H9 (cell line): ENCODE measurements at regions not wholly inside any gene's neighbourhood (a gene's known extent, or its start where the extent isn't known, plus 50 kb on each side); places are given as distances from the start of the nearest gene placed in this dataset.

ENCODE experiments used
- DNase-seq: peaks from one replicate; pipeline ENCODE4 v3.0.0-alpha.2; 2017
- H2AFZ ChIP-seq: one replicate; pipeline ENCODE4 v1.6.1; 2013; ENCODE audit warnings: mild to moderate bottlenecking, low read length, control low read depth, moderate library complexity
- H2AK5ac ChIP-seq: 2 replicates; pipeline ENCODE4 v1.6.1; 2013; ENCODE audit warnings: low read length, control low read depth, mixed read lengths; ENCODE audit not compliant: insufficient read length
- H2BK120ac ChIP-seq: one replicate; pipeline ENCODE4 v1.6.1; 2013; ENCODE audit warnings: low read depth, mild to moderate bottlenecking, low read length, control low read depth, inconsistent platforms; ENCODE audit not compliant: poor library complexity, severe bottlenecking
- H2BK12ac ChIP-seq: 2 replicates; pipeline ENCODE4 v1.6.1; 2013; ENCODE audit warnings: low read length, control low read depth, mixed read lengths, low read depth; ENCODE audit not compliant: insufficient read length
- H2BK15ac ChIP-seq: 2 replicates; pipeline ENCODE4 v1.6.1; 2013; ENCODE audit warnings: low read depth, low read length, control low read depth
- H2BK20ac ChIP-seq: one replicate; pipeline ENCODE4 v1.6.1; 2013; ENCODE audit warnings: low read depth, mild to moderate bottlenecking, low read length, control low read depth, inconsistent platforms; ENCODE audit not compliant: poor library complexity, severe bottlenecking
- H2BK5ac ChIP-seq: 2 replicates; pipeline ENCODE4 v1.6.1; 2013; ENCODE audit warnings: low read length, control low read depth, mixed read lengths; ENCODE audit not compliant: insufficient read length
- H3K14ac ChIP-seq: 2 replicates; pipeline ENCODE4 v1.6.1; 2013; ENCODE audit warnings: low read length, control low read depth; ENCODE audit not compliant: insufficient read depth
- H3K18ac ChIP-seq: 2 replicates; pipeline ENCODE4 v1.6.1; 2013; ENCODE audit warnings: low read depth, mild to moderate bottlenecking, mixed read lengths, low read length, control low read depth; ENCODE audit not compliant: insufficient read length
- H3K23ac ChIP-seq: 2 replicates; pipeline ENCODE4 v1.6.1; 2013; ENCODE audit warnings: low read length, control low read depth, mixed read lengths, low read depth; ENCODE audit not compliant: insufficient read length
- H3K23me2 ChIP-seq: 2 replicates; pipeline ENCODE4 v1.6.1; 2013; ENCODE audit warnings: low read depth, mild to moderate bottlenecking, mixed read lengths, low read length, control low read depth; ENCODE audit not compliant: insufficient read length, poor library complexity, severe bottlenecking
- H3K27ac ChIP-seq: 2 replicates; pipeline ENCODE4 v1.5.1; 2013; ENCODE audit warnings: low read length, control low read depth, mixed read lengths, low read depth; ENCODE audit not compliant: insufficient read length
- H3K27me3 ChIP-seq: 2 replicates; pipeline ENCODE4 v1.6.1; 2013; ENCODE audit warnings: low read length, control low read depth, inconsistent platforms; ENCODE audit not compliant: insufficient read depth
- H3K4ac ChIP-seq: 2 replicates; pipeline ENCODE4 v1.6.1; 2013; ENCODE audit warnings: low read depth, mild to moderate bottlenecking, control low read depth, inconsistent platforms, low read length, moderate library complexity
- H3K4me1 ChIP-seq: 2 replicates; pipeline ENCODE4 v1.6.1; 2013; ENCODE audit warnings: low read length, control low read depth, inconsistent platforms; ENCODE audit not compliant: insufficient read depth
- H3K4me2 ChIP-seq: 2 replicates; pipeline ENCODE4 v1.6.1; 2013; ENCODE audit warnings: low read length, control low read depth, mixed read lengths; ENCODE audit not compliant: insufficient read length, insufficient read depth
- H3K56ac ChIP-seq: 2 replicates; pipeline ENCODE4 v1.6.1; 2013; ENCODE audit warnings: low read depth, mild to moderate bottlenecking, mixed read lengths, low read length, control low read depth; ENCODE audit not compliant: insufficient read length
- H3K79me1 ChIP-seq: 2 replicates; pipeline ENCODE4 v1.6.1; 2013; ENCODE audit warnings: low read depth, mild to moderate bottlenecking, moderate library complexity, low read length, control low read depth, inconsistent platforms; ENCODE audit not compliant: insufficient read depth, poor library complexity, severe bottlenecking
- H3K79me2 ChIP-seq: 2 replicates; pipeline ENCODE4 v1.6.1; 2013; ENCODE audit warnings: low read length, control low read depth, inconsistent platforms; ENCODE audit not compliant: insufficient read depth
- H3K9ac ChIP-seq: 2 replicates; pipeline ENCODE4 v1.6.1; 2013; ENCODE audit warnings: low read length, control low read depth, mixed read lengths; ENCODE audit not compliant: insufficient read length; ENCODE audit errors: extremely low read depth
- H3K9me3 ChIP-seq: one replicate; pipeline ENCODE4 v1.6.1; 2013; ENCODE audit warnings: low read depth, low read length, inconsistent platforms; ENCODE audit not compliant: control insufficient read depth
- H3T11ph ChIP-seq: one replicate; pipeline ENCODE4 v1.6.1; 2013; ENCODE audit warnings: mild to moderate bottlenecking, low read length, control low read depth, inconsistent platforms
- H4K20me1 ChIP-seq: one replicate; pipeline ENCODE4 v1.6.1; 2013; ENCODE audit not compliant: control insufficient read depth, insufficient read length, insufficient read depth
- H4K5ac ChIP-seq: 2 replicates; pipeline ENCODE4 v1.6.1; 2013; ENCODE audit warnings: low read depth, mild to moderate bottlenecking, mixed read lengths, low read length, control low read depth; ENCODE audit not compliant: insufficient read length
- H4K8ac ChIP-seq: replicated peaks from 2 replicates; pipeline ENCODE4 v1.6.1; 2013; ENCODE audit warnings: low read length, control low read depth, mixed read lengths, low read depth; ENCODE audit not compliant: insufficient read length
- H4K91ac ChIP-seq: 2 replicates; pipeline ENCODE4 v1.6.1; 2013; ENCODE audit warnings: low read depth, mild to moderate bottlenecking, moderate library complexity, mixed read lengths, low read length, control low read depth; ENCODE audit not compliant: insufficient read length
- H3K27ac Mint-ChIP-seq, 3 experiments: 2 replicates in 2 of 3; 3 replicates in 1 of 3; pipeline ENCODE4 v1.8.0; 2020 to 2021; ENCODE audit warnings: mixed read lengths in 3 of 3, mild to moderate bottlenecking in 1 of 3, moderate library complexity in 1 of 3
- H3K27me3 Mint-ChIP-seq: 2 replicates; pipeline ENCODE4 v1.8.0; 2021; ENCODE audit warnings: low read depth, mild to moderate bottlenecking, moderate library complexity, mixed read lengths
- H3K36me3 Mint-ChIP-seq, 3 experiments: 2 replicates in 2 of 3; 3 replicates in 1 of 3; pipeline ENCODE4 v1.8.0; 2020 to 2021; ENCODE audit warnings: low read depth in 3 of 3, mixed read lengths in 3 of 3; ENCODE audit not compliant: insufficient read depth in 1 of 3
- H3K4me1 Mint-ChIP-seq, 2 experiments: 2 replicates each; pipeline ENCODE4 v1.8.0; 2020; ENCODE audit warnings: mixed read lengths in 2 of 2
- H3K4me3 Mint-ChIP-seq, 2 experiments: 2 replicates in 1 of 2; 3 replicates in 1 of 2; pipeline ENCODE4 v1.8.0; 2020 to 2021; ENCODE audit warnings: mild to moderate bottlenecking in 2 of 2, mixed read lengths in 2 of 2, moderate library complexity in 1 of 2
- H3K9me3 Mint-ChIP-seq, 2 experiments: 2 replicates in 1 of 2; 3 replicates in 1 of 2; pipeline ENCODE4 v1.8.0; 2020; ENCODE audit warnings: mild to moderate bottlenecking in 2 of 2, mixed read lengths in 2 of 2, moderate library complexity in 1 of 2
- WGBS: extraction: QIAGEN DNeasy Blood & Tissue Kit; methylation state at CpG from one replicate; pipeline ENCODE4 v1.1.7; 2013; ENCODE audit warnings: missing lambda C conversion rate, low lambda C conversion rate, mixed read lengths; ENCODE audit not compliant: insufficient read length; ENCODE audit errors: extremely low coverage; 5-methylcytosine and 5-hydroxymethylcytosine counted together
- TF ChIP-seq, protein P1 (sequence below): fragments of 200-600 bp; sonication (generic); conservative IDR thresholded peaks from 3 replicates; pipeline ENCODE4 v1.8.0; 2021; ENCODE audit warnings: antibody characterized with exemption, mild to moderate bottlenecking

- H3K36me3 Mint-ChIP-seq: peaks cover 0 to 24% (median 13%) of the 10 kb centered on the region in 3 experiments; a peak in 6 of 7 replicates
- peaks cover 20 to 21% of the 10 kb centered on the region in 2 experiments for H3K9me3 Mint-ChIP-seq
- Histone ChIP-seq H3K79me1 (no peaks in the 10 kb centered on the region), H4K20me1 (no peaks in the 10 kb centered on the region), H3K23ac (no peak overlapping the region), H4K8ac (no peak overlapping the region), H4K91ac (no peak overlapping the region), H3K14ac (no peak overlapping the region), H3T11ph (no peak overlapping the region), H3K23me2 (no peaks in the 10 kb centered on the region), H2BK20ac (no peak overlapping the region), H2BK120ac (no peak overlapping the region), H2BK5ac (no peak overlapping the region), H3K4me1 (no peaks in the 10 kb centered on the region), H3K18ac (no peak overlapping the region), H3K9me3 (no peaks in the 10 kb centered on the region), H3K27me3 (no peaks in the 10 kb centered on the region), H3K9ac (no peak overlapping the region), H3K4ac (no peak overlapping the region), H3K27ac (no peak overlapping the region), H3K79me2 (no peaks in the 10 kb centered on the region), H3K4me2 (no peak overlapping the region), H4K5ac (no peak overlapping the region), H2AK5ac (no peak overlapping the region), H2AFZ (no peak overlapping the region), H2BK12ac (no peak overlapping the region), H3K56ac (no peak overlapping the region), H2BK15ac (no peak overlapping the region)
- no peaks in the 10 kb centered on the region for H3K27me3 Mint-ChIP-seq
- TF ChIP-seq, protein P1, sequence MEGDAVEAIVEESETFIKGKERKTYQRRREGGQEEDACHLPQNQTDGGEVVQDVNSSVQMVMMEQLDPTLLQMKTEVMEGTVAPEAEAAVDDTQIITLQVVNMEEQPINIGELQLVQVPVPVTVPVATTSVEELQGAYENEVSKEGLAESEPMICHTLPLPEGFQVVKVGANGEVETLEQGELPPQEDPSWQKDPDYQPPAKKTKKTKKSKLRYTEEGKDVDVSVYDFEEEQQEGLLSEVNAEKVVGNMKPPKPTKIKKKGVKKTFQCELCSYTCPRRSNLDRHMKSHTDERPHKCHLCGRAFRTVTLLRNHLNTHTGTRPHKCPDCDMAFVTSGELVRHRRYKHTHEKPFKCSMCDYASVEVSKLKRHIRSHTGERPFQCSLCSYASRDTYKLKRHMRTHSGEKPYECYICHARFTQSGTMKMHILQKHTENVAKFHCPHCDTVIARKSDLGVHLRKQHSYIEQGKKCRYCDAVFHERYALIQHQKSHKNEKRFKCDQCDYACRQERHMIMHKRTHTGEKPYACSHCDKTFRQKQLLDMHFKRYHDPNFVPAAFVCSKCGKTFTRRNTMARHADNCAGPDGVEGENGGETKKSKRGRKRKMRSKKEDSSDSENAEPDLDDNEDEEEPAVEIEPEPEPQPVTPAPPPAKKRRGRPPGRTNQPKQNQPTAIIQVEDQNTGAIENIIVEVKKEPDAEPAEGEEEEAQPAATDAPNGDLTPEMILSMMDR: no peak
- H3K27ac Mint-ChIP-seq: no peak overlapping the region
- no CpG with 5 or more reads among the region's 2 CpGs for WGBS
- no peak for DNase-seq
- no peak overlapping the region for H3K4me3 Mint-ChIP-seq
- H3K4me1 Mint-ChIP-seq: peaks cover 0 to 9% of the 10 kb centered on the region in 2 experiments; a peak in 2 of 4 replicates
Measured at GRCh38 chr12:18878676-18879180, 140.8 kb downstream of the CAPZA3 start.
